Activated CD4-positive, alpha-beta memory T cell treated with anti-CD3 and anti-CD28 coated beads for 36 hours (primary cell): ENCODE measurements at regions not wholly inside any gene's neighbourhood (a gene's known extent, or its start where the extent isn't known, plus 50 kb on each side); places are given as distances from the start of the nearest gene placed in this dataset.

ENCODE experiments used
- CTCF ChIA-PET: fragments of 350-600 bp; sonication (Branson Sonifier 250); formaldehyde crosslinking; loops from one replicate; lab custom pipeline; 2021; ENCODE audit warnings: antibody characterized with exemption, inconsistent platforms; lab: Charles Lee
- POLR2A ChIA-PET: fragments of 350-600 bp; sonication (Branson Sonifier 250); formaldehyde crosslinking; loops from one replicate; lab custom pipeline; 2021; ENCODE audit warnings: antibody characterized with exemption; lab: Charles Lee
- DNase-seq: peaks from one replicate; pipeline ENCODE4 v3.0.0-alpha.2; 2020
- H3K27ac Mint-ChIP-seq: one replicate; pipeline ENCODE4 v1.8.0; 2021; ENCODE audit warnings: mixed read lengths
- H3K27me3 Mint-ChIP-seq: one replicate; pipeline ENCODE4 v1.8.0; 2021; ENCODE audit warnings: mixed read lengths
- H3K36me3 Mint-ChIP-seq: one replicate; pipeline ENCODE4 v1.8.0; 2021; ENCODE audit warnings: mixed read lengths
- H3K4me1 Mint-ChIP-seq: one replicate; pipeline ENCODE4 v1.8.0; 2021; ENCODE audit warnings: low read depth, mixed read lengths
- H3K4me3 Mint-ChIP-seq: one replicate; pipeline ENCODE4 v1.8.0; 2021; ENCODE audit warnings: mild to moderate bottlenecking, mixed read lengths
- H3K9me3 Mint-ChIP-seq: one replicate; pipeline ENCODE4 v1.8.0; 2021; ENCODE audit warnings: mixed read lengths
- intact Hi-C: fragments of 100-400 bp; cut with micrococcal nuclease; formaldehyde crosslinking; loops from one replicate; pipeline ENCODE4 v1.15.1; 2023

DNA sequence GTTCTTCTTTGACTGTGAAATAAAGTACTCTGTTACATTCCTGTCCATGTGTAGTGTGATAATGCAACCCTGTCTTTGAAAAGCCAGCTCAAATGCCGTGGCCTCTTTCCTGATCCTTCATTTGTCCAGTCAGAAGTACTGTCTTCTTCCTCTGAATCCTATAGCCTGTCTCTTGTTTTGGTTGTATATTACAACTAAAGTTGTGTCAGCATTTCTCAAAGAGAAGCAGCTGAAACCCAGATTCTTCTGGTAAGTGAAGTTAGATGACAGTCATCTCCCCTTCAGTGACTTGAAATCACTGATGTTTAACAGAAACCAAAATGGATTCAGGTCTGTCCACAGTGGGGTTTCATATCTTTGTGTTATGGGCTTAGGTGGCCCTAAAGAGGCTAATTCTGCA, 196.2 kb downstream of the PCSK1 start:
- H3K27me3 Mint-ChIP-seq = peaks cover 4% of the 10 kb centered on the region
- CTCF ChIA-PET = no interaction called here
- DNase-seq = no peak
- POLR2A ChIA-PET = no interaction called here
- no peaks in the 10 kb centered on the region for H3K4me1 Mint-ChIP-seq
- no peak overlapping the region for H3K4me3 Mint-ChIP-seq
- H3K36me3 Mint-ChIP-seq = no peaks in the 10 kb centered on the region
- no peak overlapping the region for H3K27ac Mint-ChIP-seq
- intact Hi-C loops = no loop called here
- H3K9me3 Mint-ChIP-seq = no peaks in the 10 kb centered on the region

DNA sequence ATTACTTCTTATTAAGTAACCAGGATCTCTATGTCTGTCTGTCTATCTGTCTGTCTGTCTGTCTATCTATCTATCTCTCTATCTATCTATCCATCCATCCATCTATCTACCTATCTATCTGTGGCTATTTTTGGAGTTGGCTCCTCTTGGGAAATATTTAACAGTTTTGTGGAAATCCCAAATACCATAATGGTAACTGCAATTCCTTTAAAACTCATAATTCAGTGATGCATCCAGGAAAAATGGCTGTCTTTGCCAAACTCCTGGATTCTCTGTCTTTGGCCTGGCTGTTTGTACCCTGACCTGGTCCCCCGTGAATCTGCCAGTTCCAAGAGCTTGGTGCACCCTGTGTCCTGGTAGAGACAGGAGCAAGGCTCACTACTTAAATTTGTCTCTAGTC, 197.0 kb downstream of the PCSK1 start:
- no peaks in the 10 kb centered on the region for H3K9me3 Mint-ChIP-seq
- H3K27me3 Mint-ChIP-seq = peaks cover 7% of the 10 kb centered on the region
- CTCF ChIA-PET = no interaction called here
- POLR2A ChIA-PET = no interaction called here
- DNase-seq = no peak
- intact Hi-C loops = no loop called here
- no peaks in the 10 kb centered on the region for H3K36me3 Mint-ChIP-seq
- no peak overlapping the region for H3K4me3 Mint-ChIP-seq
- no peaks in the 10 kb centered on the region for H3K4me1 Mint-ChIP-seq
- H3K27ac Mint-ChIP-seq = no peak overlapping the region

DNA sequence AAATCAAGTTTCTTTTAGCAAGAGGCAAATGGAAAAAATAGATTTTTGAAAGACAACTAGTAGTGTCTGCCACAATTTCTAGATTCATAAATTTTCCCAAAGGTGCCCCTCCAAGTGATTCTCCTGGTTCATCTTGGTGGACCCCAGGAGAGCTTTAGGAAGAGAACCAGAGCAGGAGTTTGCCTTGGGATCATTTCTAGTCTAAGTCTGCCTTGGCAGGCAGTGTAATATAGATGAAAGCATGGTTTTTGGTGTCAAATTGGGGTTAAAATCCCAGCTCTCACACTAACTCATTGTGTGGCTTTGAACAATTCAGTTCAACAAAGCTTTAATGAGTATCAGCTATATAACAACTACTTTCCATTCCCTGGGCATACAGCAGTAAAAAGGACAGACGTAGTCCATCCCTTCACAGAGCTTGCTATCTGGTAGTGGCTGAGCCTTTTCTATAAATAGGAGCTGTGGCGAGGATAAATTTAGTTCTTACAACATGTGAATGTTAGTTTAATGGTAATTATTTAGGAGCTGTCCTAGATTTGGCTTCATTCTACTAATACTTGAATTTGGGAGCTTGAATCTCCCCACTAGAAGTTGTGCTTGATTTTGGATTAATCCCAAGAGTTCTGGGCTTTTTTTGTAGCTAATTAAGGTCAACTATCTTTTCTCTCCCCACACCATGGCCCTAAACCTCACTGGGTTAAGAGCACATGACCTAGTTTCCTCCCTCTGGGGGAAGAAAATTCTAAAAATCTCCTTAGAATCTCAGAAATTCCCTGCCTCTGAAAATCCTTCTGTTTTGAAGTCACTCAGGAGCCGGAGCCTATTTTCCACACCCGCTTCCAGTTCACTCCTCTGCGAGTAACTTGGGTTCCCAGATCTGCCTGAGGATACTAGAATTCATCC, 197.8 kb downstream of the PCSK1 start:
- no peak overlapping the region for H3K4me3 Mint-ChIP-seq
- H3K9me3 Mint-ChIP-seq = no peaks in the 10 kb centered on the region
- DNase-seq = no peak
- H3K27me3 Mint-ChIP-seq = peaks cover 7% of the 10 kb centered on the region
- H3K4me1 Mint-ChIP-seq = no peaks in the 10 kb centered on the region
- H3K27ac Mint-ChIP-seq = no peak overlapping the region
- intact Hi-C loops = no loop called here
- POLR2A ChIA-PET = no interaction called here
- H3K36me3 Mint-ChIP-seq = no peaks in the 10 kb centered on the region
- CTCF ChIA-PET = no interaction called here

DNA sequence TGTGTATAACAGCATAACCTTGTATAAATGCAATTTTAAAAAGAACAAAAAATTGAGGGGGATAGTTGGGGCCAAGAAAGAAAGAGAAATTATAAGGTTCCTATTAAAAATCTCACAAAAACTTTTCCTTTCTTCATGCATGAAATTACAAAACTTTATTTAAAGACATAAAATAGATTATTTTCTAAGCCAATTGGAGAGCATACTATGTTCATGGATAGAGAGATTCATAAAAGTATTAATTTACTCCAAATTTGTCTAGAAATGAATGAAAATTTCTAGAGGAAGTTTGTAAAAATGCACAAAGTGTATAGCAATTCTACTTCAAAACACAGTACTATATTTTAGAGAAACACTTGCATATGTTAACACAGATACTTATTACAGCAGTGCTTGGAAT, 200.4 kb downstream of the PCSK1 start:
- Mint-ChIP-seq H3K36me3 (no peaks in the 10 kb centered on the region), H3K4me3 (no peak overlapping the region), H3K27me3 (peaks cover 13% of the 10 kb centered on the region), H3K4me1 (peaks cover 7% of the 10 kb centered on the region), H3K9me3 (no peaks in the 10 kb centered on the region), H3K27ac (no peak overlapping the region)
- POLR2A ChIA-PET = no interaction called here
- no peak for DNase-seq
- CTCF ChIA-PET = interaction anchor here (1.0 kb wide), 1 partner anchor 104 kb away, joined by 4 read pairs; no protein-coding TSS in a partner anchor
- intact Hi-C loops = no loop called here

DNA sequence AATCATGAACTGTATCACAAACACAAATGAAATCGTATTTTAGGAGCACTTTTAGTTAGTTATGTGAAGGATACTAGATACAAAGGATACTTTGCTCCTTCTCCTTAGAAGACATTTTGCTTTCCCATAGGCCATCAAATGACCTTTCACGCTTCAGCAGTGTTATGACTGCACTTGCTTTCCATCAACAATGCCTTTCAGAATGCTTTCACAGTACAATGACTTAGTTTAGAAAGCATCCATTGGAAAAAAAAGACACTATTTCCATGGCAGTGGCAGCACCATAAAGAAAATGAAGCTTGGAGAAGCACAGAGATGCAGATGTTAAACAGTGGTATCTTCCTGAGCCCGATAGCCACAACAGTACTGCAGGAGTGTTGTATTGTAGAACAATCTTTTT, 203.9 kb downstream of the PCSK1 start:
- H3K36me3 Mint-ChIP-seq = no peaks in the 10 kb centered on the region
- peaks cover 10% of the 10 kb centered on the region for H3K4me1 Mint-ChIP-seq
- DNase-seq = no peak
- H3K9me3 Mint-ChIP-seq = no peaks in the 10 kb centered on the region
- ChIA-PET CTCF (no interaction called here), POLR2A (no interaction called here)
- H3K27ac Mint-ChIP-seq = no peak overlapping the region
- peaks cover 19% of the 10 kb centered on the region for H3K27me3 Mint-ChIP-seq
- H3K4me3 Mint-ChIP-seq = no peak overlapping the region
- intact Hi-C loops = loop anchor here (5.0 kb wide), 1 partner anchor 108 kb away; no protein-coding TSS in a partner anchor

DNA sequence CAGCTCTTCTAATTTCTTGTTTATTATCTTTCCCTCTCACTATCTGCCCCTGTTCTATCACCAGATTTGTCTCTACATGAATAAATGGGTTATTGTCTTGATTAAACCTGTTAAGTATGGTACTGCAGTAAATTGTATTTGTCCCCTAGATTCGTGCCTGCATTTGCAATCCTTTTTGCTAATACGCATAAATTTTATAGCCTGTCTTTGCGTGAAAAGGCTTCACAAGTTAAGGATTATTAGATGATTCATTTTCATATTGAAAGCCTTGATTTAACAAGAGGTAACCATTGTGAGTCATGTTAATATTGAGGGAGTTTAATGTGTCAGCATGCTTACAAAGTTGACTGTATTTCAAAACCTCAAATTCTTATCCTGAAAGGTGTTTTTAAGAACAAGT, 204.6 kb downstream of the PCSK1 start:
- no peaks in the 10 kb centered on the region for H3K36me3 Mint-ChIP-seq
- ChIA-PET POLR2A (no interaction called here), CTCF (no interaction called here)
- H3K27me3 Mint-ChIP-seq = peaks cover 19% of the 10 kb centered on the region
- no peak overlapping the region for H3K27ac Mint-ChIP-seq
- no peak overlapping the region for H3K4me3 Mint-ChIP-seq
- peaks cover 10% of the 10 kb centered on the region for H3K4me1 Mint-ChIP-seq
- H3K9me3 Mint-ChIP-seq = no peaks in the 10 kb centered on the region
- DNase-seq = no peak
- intact Hi-C loops = loop anchor here (5.0 kb wide), 1 partner anchor 109 kb away; no protein-coding TSS in a partner anchor

DNA sequence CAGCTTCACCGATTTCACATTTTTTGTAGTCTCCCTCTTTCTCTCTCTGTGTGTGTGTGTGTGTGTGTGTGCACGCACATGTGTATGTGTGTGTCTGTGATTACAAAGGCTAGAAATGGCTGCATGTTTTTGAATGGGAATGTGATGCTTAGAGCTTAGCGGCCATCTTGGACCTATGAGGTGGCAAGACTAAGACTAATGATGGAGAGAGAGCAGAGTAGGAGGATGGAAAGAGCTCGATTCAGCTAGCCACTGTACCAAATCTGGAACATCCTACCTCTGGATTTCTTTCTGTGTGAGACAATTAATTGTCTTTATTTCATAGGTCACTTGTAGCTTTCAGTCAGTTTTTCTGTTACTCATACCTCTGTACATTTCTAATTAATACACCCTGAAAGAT, 205.1 kb downstream of the PCSK1 start:
- CTCF ChIA-PET = no interaction called here
- H3K36me3 Mint-ChIP-seq = no peaks in the 10 kb centered on the region
- intact Hi-C loops = loop anchor here (5.0 kb wide), 1 partner anchor 109 kb away; no protein-coding TSS in a partner anchor
- peaks cover 19% of the 10 kb centered on the region for H3K27me3 Mint-ChIP-seq
- no peak overlapping the region for H3K27ac Mint-ChIP-seq
- no peak overlapping the region for H3K4me3 Mint-ChIP-seq
- H3K9me3 Mint-ChIP-seq = no peaks in the 10 kb centered on the region
- no peak for DNase-seq
- H3K4me1 Mint-ChIP-seq = peaks cover 10% of the 10 kb centered on the region
- POLR2A ChIA-PET = no interaction called here

DNA sequence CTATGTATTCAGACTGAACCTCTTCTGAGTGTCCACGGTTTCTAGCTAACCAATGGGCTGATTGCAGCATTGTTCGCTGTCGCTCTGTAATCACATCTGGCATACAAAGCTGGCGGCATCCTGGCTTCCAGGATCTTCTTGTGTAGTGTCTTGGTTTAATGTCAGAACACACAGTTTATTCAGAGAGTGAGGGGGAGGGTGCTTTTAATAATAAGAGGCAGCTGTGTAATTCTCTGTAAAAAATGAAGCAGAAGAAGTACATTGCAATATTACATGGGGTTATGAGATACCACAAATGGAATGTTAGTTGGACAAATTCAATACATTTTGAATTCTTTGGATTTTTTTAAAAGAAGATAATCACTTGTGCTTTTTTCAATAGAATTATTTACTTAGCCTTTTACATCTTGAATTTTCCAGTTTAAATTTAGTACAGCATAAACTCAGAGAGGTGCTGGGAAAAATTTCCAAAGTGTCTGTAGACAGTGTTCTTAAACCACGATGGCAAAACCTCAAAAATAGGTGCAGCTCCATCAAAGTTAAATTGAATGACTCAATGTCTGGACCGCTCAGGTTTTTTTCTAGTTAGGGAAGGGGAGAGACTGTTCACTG, 206.0 kb downstream of the PCSK1 start:
- ChIA-PET POLR2A (no interaction called here), CTCF (no interaction called here)
- no peak for DNase-seq
- intact Hi-C loops = loop anchor here (5.0 kb wide), 1 partner anchor 110 kb away; no protein-coding TSS in a partner anchor
- H3K4me1 Mint-ChIP-seq = peaks cover 10% of the 10 kb centered on the region
- H3K27me3 Mint-ChIP-seq = peaks cover 19% of the 10 kb centered on the region
- no peak overlapping the region for H3K4me3 Mint-ChIP-seq
- H3K9me3 Mint-ChIP-seq = peaks cover 3% of the 10 kb centered on the region
- H3K36me3 Mint-ChIP-seq = no peaks in the 10 kb centered on the region
- H3K27ac Mint-ChIP-seq = no peak overlapping the region

DNA sequence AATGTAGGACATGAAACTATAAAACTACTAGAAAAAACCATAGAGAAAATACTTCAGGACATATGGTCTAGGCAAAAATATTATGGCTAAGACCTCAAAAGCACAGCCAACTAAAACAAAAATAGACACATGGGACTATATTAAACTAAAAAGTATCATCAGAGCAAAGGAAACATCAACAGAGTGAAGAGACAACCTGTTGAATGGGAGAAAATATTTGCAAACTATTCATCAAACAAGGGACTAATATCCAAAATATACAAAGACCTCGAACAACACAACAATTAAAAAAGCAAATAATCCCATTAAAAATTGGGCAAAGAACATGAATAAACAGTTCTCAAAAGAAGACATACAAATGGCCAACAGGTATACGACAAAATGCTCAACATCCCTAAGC, 210.9 kb downstream of the PCSK1 start:
- no peak overlapping the region for H3K4me3 Mint-ChIP-seq
- H3K27me3 Mint-ChIP-seq = peaks cover 9% of the 10 kb centered on the region
- H3K36me3 Mint-ChIP-seq = no peaks in the 10 kb centered on the region
- intact Hi-C loops = no loop called here
- H3K27ac Mint-ChIP-seq = no peak overlapping the region
- no peak for DNase-seq
- ChIA-PET POLR2A (no interaction called here), CTCF (no interaction called here)
- H3K9me3 Mint-ChIP-seq = peaks cover 3% of the 10 kb centered on the region
- peaks cover 22% of the 10 kb centered on the region for H3K4me1 Mint-ChIP-seq

DNA sequence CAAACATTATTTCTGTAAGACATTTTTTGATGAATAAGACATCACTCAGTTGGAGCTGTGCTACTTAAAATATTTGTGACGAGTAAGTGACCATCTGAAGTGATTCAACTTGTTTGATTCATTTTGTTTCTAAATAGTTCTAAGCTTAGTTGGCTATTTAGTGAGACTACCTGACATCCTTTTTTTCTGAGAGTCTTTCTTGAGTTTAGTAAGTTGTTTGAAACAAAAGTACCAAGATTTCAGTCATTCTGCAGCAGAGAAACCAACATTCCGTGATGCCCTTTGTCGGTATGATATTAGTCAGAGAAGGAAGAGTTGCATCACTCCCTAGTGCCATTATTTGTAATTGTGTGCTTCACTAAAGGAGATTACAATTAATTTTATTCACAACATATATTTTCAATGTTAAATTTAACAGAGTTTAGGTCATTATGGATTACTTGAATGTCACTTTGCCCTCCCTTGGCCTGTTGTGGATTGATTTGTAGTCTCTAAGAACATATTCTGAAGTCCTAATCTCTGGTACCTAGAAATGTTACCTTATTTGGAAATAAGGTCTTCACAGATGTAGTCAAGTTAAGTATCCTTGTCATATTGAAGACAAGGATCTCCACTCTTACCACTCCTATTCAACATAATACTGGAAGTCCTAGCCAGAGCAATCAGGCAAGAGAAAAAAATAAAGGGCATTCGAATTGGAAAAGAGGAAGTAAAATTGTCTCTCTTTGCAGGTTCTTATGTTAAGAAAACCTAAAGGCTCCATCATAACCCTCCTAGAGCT, 212.2 kb downstream of the PCSK1 start:
- peak overlapping the region; percentile 78 for H3K27ac Mint-ChIP-seq
- peaks cover 3% of the 10 kb centered on the region for H3K9me3 Mint-ChIP-seq
- H3K4me3 Mint-ChIP-seq = no peak overlapping the region
- ChIA-PET POLR2A (interaction anchor here (0.5 to 1.3 kb wide), 4 partner anchors 115 to 351 kb away, joined by 3 to 4 read pairs (median 3); no protein-coding TSS in a partner anchor), CTCF (interaction anchor here (1.3 kb wide), 1 partner anchor 115 kb away, joined by 4 read pairs; no protein-coding TSS in a partner anchor)
- intact Hi-C loops = loop anchor here (1.0 to 2.0 kb wide), 10 partner anchors 43 to 361 kb away; no protein-coding TSS in a partner anchor
- peak; percentile 37 for DNase-seq
- no peaks in the 10 kb centered on the region for H3K36me3 Mint-ChIP-seq
- peaks cover 22% of the 10 kb centered on the region for H3K4me1 Mint-ChIP-seq
- H3K27me3 Mint-ChIP-seq = peaks cover 3% of the 10 kb centered on the region

DNA sequence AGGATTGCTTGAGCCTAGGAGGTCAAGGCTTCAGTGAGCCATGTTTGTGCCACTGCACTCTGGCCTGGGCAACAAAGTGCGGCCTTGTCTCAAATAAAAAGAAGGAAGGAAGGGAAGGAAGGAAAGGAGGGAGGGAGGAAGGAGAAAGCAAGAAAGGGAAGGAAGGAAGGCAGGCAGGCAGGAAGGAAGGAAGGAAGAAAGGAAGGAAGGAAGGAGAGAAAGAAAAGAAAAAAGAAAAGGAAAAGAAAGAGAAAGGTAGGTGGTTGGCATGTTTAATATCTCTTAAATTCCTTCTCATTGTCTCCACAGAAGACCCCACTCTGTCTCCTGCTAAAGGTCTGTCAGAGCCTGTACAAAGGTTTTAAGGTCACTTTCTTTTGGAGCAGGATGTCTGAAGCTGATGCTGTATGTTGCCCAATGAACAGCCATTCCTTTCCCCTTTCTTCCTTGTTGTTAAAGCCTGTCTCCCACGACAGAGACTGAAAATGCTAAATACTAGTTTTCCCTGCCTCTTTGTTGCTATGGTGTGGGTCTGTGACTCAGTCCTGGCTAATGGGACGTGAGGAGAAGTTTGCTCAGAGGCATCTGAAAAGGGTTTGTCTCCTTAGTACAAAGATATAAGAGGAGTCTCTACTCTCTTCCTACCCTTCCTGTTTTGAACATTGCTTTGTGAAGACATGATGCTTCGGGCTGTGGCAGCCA, 213.3 kb downstream of the PCSK1 start:
- intact Hi-C loops = loop anchor here (1.0 to 2.0 kb wide), 10 partner anchors 42 to 360 kb away; no protein-coding TSS in a partner anchor
- peaks cover 22% of the 10 kb centered on the region for H3K4me1 Mint-ChIP-seq
- H3K27me3 Mint-ChIP-seq = peaks cover 3% of the 10 kb centered on the region
- POLR2A ChIA-PET = interaction anchor here (0.5 to 1.3 kb wide), 3 partner anchors 116 to 309 kb away, joined by 3 to 4 read pairs (median 3); no protein-coding TSS in a partner anchor
- DNase-seq = peak; percentile 16
- peak overlapping the region; percentile 78 for H3K27ac Mint-ChIP-seq
- H3K36me3 Mint-ChIP-seq = no peaks in the 10 kb centered on the region
- peaks cover 3% of the 10 kb centered on the region for H3K9me3 Mint-ChIP-seq
- no peak overlapping the region for H3K4me3 Mint-ChIP-seq
- CTCF ChIA-PET = no interaction called here
